Stimulated activated CD4-positive, alpha-beta T cell treated with anti-CD3 and anti-CD28 coated beads, Interleukin-12 subunit alpha, Interleukin-12 subunit beta, amount 100 ng/mL, for 48 hours (primary cell): ENCODE measurements at regions not wholly inside any gene's neighbourhood (a gene's known extent, or its start where the extent isn't known, plus 50 kb on each side); places are given as distances from the start of the nearest gene placed in this dataset.
"Not testable (repeated sequence)": the region's sequence is repeated elsewhere in the genome, so short reads cannot be mapped to it uniquely, and the experiment has no call there.

Experiments used
- DNase-seq, 3 donors: peaks; one replicate each; pipeline ENCODE4 v3.0.0-alpha.2; 2020; ENCODE audit warnings: low read depth in 2 of 3, low spot score in 1 of 3

DNA sequence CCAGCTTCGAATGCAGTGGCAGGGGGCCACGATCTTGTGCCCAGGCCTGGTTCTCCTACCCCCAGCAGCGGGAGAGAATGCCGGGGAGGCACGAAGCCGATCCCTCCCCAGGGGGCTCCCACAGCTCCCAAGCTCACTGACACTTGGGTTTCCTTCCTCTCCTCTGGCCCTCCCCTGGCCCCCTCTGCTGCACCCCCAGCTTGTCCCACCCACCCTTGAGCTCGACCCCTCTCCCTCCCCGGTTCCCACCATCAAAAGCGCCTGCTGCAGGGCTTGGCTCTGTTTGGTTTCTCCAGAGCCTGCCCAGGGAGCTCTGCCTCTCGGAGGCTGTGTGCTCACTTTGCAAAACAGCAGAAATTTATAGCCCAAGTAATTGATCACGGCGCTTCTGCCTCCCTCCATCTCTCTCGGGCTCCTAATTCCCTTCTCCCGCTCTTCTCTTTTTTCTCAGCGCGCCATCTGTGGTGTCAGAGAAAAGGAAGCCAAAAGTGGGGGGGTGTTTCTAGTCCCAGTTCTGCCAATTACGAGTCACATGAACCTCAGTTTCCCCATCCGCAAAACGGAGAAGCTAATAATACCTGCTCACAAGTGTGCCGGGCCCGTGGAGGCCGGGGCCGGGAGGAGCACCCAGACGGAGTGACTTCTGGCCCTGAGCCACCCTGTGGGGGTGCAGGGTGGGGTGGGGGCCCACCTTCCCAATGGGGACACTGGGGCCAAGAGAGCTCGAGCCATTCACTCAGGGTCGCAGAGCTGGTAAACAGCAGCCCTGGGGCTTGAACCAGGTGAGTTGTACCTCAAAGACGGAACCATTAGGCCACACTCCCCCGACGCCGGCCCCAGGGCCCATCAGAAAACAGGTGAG, 141.2 kb upstream of the IER5L start:
- no peak for DNase-seq

DNA sequence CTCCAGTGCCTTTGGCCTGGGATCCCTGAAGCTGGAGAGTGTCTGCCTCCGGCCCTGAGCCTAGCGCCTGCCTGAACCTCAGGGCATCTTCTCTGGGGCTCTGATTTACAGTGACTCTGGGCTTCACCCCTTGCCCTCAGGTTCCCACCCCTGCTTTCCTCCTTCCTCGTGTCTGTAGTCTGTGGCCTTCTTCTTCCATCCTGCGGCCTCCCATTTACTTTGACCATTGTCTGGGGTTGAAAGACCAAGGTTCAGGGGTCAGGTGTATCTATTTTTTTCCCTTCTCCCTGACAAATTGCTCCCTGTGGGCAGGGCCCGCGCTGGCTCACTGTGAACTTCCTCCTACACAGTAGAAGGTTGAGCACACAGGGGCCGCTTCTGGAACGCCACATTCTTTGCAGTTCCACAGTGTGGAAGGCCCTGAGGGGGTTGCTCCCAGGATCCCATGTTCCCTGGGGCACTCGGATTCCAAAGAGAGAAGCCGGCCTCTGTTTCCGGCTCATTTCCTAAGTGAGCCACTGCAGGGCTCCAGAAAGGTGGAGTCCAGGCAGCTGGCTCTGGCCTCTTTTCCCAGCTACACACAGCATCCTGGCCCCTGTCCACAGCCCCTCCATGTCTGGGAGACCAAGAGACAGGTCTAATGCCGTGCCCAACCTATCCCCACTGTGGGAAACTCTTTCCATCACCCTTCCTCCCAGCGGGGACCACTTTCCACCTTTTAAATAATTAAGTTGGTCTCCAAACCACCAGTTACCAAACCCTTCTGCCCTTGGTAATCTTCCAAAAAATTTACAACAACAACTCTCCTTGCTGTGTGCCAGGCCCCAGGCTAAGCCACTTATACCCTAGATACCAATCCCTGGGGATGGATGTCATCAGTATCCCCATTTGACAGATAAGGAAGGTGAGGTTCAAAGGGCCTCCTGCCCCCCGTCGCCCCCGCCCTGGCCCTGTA, 140.3 kb upstream of the IER5L start:
- DNase-seq: no peak

DNA sequence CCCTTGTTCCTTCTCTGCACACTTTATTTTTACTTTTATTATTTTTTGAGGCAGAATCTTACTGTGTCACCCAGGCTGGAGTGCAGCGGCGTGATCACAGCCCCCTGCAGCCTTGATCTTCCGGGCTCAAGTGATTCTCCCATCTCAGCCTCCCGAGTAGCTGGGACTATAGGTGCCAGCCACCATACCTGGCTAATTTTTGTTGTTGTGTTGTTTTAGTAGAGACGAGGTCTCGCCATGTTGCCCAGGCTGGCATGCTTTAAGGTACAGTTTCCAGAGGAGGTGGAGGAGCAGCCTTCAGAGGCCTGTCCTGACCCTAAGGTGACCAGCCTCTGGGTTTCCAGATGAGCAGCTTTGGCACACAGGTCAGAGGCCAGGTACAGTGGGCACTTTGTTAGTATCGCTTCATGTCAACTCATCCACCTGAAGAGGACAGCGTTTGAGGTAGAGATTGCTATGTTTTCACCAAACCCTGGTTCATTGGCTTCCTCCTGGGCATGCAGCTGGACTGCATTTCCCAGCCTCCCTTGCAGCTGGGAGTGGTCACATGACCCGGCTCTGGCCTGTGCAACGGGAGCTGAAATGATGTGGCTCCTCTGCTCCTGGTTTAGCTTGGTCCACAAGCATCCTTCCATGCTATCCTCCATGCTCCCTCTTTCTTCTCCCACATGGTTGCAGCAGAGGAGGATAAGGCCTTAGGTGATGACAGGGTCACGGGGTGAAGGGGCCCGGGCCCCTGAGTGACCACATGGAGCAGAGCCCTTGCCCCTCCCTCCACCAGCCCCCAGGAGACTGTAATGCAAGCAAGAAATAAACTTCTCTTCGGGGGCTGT, 139.3 kb upstream of the IER5L start:
- no peak for DNase-seq

DNA sequence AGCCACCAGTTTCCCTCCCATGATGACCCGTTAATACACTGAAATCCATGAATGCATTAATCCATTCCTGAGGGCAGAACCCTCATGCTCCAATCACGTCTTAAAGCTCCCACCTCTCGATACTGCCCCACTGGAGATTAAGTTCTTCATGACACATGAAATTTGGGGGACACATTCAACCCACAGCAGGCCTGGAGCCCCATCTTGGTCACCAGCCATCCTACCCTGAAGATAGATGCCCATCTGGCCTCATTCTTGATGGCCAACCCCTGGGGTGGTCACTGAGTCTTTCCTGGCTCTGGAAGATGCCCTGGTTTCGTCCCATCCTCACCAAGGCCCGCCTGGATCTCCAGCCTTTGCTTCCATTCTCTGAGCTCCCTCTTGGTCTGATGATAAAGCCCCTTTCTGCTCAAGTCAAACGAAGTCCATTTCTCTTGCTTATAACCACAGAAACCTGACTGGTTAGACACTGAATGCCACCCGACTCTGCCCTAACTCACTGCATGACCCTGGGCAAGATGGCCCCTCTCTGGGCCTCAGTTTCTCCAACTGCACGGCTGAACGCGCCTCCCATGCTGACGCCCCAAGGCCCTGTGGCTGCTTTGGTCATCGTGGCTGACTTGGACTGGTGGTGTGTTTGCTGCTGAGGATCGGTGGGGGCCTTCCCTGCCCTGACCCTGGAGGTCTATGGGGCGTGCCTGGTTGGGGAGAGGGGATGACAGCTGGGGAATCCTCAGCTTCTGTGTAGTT, 138.4 kb upstream of the IER5L start:
- no peak for DNase-seq

DNA sequence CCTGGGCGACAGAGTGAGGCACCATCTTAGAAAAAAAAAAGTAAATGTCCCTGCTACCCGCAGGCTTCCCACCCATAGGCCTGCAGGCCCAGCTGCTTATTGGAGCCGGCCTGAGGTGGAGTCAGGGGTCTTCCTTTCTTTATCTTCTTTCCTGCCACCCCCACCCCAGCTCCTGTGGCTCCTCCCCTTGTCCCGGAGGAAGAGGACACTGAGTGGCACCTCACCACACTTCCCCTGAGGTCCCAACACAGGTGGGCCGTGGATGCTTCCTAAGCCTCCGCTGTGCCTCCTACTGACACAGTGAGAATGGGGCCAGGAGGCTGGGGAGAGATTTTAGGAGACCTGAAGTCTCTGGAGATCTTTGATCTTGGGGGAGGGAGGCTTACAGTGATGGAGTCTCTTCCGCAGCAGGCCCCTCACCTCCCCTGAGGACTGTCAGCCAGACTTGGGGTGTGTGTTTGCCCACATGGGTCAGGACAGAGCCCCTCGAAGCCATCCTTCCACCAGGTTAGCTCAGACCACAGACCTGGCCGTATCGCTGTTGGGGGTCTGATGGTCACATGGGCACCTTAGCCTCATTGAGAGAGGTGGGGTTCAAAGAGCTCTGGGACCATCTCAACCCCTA, 135.4 kb upstream of the IER5L start:
- no peak for DNase-seq

DNA sequence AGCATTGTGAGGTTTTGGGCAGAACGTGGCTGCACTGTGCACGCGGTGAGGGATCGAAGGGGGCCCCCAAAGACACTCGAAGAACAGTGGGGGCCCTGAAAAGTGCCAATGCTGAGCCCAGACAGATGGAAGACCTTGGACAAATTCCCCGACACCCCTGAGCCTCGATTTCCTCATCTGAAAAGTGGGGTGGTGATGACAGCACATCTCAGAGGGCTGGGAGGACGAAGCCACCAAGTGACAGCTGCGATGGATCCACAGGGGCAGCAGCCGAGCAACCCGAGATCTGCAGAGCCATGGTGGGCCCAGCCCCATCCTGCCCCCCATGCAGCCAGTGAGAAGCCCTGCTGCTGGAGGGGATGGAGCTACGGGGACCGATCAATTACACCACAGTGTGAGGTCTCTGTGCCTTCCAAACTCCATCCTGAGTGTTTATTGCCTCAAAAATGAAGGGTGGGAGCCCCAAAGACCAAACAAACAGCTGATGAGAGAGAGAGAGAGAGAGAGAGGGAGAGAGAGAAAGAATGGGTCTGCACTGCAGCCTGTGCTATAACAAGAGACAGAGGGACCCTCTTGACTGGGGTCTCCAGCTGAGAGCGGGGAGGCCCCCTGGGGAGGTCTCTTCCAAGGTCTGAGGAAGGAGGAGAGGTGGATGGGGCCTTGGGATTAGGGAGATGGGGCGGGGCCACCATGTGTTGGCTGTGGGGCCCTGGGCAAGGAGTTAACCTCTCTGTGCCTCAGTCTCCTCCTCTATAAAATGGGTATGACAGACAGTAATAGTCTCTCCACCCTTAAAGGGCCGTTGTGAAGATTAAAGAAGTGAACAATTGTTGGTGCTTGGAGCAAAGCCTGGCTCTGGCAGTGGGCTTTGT, 134.4 kb upstream of the IER5L start:
- DNase-seq: no peak

DNA sequence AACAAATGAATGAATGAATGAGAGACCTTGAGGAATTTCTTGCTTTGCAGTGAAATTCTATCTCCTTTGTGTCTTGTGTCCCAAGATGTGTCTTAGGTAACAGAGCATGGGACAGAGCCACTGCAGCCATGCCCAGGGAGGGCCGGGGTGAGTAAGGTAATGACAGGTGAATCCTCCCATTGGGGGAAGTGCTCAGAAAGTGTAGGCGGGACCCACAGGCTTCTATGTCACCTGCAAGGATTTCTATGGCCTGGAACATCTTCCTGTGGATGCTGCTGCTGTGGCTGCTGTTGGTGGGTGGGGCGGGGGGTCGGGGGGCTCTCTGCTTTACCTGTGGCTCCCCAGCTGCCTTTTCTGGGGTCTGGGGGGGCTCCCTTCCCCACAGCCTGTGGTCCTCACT, 133.6 kb upstream of the IER5L start:
- no peak for DNase-seq

DNA sequence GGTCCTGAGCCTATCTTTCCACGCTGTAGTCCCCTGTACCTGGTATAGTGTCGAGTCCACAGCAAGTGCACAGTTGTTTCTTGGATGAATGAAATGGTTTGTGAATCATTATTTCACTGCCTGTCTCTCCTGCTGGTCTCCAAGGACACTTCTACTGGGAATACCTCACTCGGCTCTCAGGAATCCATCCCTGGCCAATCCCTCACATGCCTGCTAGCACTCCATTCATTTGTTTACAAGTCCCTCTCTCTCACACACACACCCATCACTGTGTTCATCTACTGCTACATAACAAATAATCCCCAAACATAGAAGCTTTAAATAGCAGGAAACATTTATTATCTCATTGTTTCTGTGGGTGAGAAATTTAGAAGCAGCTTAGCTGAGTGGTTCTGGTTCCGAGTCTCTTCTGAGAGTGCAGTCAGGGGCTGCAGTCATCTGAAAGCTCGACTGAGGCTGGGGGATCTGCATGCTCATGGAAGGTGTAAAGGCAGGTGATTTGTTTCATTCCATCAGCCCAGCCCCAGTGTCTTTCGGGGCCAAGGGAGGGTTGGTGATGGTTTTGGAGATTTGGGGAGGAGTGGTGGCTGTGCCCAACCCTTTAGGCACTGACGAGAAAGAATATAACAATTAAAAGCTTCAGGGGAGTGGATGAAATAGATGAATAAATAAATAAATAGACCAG, 132.7 kb upstream of the IER5L start:
- DNase-seq: no peak

DNA sequence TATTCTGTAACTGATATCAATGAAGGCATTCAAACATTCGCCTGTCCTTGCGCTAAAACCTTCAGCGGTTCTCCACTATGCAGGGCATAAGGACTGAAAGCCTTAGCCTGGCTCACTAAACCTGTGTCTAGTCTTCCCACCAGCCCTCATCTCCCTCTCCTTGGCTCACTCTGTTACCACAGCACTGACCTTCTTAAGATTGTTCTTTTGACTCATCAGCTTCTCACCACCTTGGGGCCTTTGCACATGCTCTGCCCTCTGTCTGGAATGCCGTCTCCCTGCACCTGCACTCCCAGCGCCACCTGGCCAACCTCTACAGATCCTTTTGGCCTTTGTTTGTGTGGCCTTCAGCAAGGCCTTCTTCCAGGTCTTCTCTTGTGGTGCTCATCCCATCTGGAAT, 131.8 kb upstream of the IER5L start:
- DNase-seq: no peak

DNA sequence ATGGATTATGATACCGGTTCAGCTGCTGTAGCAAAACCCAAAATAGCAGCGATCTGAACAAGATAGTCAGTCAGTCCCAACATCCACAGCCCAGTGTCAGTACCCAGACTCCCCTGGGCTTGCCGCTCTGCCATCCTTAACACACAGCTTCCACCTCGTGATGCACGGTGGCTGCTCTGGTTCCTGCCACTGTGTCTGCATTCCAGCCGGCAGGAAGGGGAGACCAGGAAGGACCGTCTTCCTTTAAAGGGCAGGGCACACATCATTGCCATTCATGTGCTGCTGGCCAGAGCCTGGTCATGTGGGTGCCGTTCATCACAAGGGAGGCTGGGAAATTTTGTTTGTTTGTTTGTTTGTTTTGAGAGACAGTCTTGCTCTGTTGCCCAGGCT, 131.0 kb upstream of the IER5L start:
- DNase-seq: no peak

DNA sequence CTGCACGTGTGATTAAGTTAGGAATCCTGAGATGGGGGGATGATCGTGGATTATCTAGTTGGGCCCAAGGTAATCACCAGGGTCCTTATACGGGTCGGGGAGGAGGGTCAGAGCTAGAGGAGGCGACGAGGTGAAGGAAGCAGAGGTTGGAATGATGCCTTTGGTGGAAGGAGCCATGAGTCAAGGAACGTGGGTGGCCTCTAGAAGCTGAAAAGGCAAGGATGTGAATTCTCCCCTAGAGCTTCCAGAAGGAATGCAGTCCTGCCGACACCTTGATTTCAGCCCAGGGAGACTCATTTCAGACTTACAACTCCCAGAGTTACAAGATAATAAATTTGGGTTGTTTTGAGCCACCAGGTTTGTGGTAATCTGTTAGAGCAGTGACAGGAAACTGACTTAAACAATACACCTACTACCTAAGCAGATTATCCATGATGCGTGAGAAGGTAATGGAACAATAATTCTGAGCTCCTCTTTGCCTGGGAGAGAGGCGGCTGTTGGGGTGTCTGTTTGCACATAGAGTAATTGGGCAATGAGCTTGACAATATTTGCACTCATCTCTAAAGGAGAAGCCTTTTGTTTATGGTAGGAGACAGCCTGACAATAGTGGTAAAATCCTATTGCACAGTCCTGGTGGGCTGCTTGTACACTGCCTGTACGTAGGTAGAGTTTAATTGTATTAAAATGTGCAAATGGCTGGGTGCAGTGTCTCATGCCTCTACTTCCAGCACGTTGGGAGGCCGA, 129.3 kb upstream of the IER5L start:
- DNase-seq: no peak

DNA sequence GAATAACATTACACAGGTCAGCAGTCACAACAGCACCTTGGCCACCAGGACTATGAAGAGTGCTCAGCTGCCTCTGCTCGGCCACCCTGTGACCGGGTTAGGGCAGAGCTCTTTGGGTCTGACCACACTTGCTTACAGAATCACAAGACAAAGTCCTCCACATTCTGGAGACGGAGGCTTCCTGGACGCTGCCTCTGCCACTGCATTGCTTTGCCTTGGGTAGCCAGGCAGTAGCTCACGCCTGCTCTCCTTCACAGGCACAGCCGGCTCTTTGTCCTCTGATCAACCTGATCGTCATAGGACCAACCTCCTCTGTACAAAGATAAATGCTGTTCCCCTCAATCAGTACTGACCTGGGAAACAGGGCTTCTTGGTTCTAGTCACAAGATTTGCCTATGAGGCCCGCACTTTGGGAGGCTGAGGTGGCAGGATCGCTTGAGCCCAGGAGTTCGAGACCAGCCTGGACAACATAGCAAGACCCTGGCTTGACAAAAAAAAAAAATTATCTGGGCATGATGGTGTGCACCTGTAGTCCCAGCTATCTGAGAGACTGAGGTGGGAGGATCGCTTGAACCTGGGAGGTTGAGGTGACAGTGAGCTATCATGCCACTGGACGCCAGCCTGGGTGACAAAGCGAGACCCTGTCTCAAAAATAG, 128.4 kb upstream of the IER5L start:
- no peak for DNase-seq

DNA sequence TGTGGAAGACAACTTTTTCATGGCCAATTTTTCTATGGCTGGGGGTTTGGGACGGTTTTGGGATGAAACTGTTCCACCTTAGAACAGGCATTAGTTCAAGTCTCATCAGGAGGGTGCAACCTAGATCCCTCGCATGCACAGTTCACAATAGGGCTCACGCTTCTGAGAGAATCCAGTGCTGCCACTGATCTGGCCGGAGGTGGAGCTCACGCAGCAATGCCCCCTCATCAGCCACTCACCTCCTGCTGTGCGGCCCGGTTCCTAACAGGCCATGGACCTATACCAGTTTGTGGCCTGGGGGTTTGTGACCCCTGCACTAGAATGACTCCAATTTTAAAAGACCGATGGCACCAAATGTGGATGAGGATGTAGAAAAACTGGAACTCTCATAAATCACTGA, 127.2 kb upstream of the IER5L start:
- DNase-seq: no peak

DNA sequence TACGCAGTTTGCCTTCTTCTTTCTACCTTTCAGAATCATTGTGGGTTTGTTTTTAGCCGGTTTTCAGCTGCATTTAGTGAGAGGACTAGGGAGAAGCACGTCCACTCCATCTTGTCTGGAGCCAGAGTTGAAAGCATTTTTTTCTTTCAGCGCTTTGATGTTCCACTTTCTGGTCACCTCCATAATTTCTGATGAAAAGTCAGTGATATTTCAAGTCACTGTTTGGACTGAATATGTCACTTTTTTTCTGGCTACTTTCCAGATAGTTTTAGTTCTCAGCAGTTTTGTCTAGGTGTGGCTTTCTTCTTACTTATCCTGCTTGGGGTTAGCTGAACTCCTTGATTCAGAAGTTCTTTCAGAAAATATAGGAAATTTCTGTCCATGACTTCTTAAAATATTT, 123.9 kb upstream of the IER5L start:
- no peak for DNase-seq

DNA sequence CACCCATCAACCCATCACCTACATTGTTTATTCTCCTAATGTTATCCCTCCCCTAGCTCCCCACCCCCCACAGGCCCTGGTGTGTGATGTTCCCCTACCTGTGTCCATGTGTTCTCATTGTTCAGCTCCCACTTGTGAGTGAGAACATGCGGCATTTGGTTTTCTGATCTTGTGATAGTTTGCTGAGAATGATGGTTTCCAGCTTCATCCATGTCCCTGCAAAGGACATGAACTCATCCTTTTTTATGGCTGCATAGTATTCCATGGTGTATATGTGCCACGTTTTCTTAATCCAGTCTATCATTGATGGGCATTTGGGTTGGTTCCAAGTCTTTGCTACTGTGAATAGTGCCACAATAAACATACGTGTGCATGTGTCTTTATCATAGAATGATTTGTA, 118.1 kb upstream of the IER5L start:
- DNase-seq: not testable (repeated sequence)

DNA sequence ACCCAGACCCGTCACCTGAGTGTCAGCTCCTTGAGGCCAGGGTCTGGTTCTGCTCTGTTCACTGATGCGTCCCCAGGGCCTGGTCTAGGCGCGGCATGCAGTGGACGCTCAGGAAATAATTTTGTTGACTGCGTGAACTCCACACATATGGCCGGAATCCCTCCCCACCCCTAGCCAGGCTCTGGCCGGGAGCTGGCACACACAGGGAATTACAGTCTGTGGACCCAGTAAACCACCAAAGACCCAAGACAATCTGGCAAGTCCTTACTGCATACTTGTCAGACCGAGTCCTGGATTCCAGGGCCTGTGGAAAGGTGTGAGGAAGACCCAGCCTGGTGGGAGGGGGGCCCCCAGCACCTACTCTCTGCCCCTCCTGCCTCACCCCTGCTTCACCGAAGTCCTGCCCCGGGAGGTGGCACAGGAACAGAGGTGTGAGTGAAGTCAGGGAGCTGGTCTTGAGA, 113.0 kb upstream of the IER5L start:
- no peak for DNase-seq

DNA sequence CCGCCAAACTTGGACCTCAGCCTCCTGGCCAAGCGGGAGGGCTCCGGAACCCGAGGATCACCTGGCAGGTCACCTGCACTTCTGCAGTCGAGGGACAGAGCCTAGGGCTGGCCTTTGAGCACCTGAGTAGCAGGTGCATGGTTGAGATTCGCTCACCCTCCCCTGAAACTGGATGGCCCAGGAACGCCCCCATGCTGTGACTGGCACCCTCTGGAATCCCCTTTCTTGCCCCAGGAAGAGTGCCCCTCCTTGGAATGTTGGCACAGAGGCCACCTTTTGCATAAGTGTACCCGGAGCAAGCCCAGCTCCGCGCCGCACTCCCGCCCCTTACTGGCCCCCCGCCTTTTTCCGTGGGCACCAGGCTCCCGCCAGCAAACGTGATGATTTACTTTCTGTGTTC, 112.5 kb upstream of the IER5L start:
- DNase-seq: no peak
